ENCODE measurements at regions not wholly inside any gene's neighbourhood (a gene's known extent, or its start where the extent isn't known, plus 50 kb on each side); places are given as distances from the start of the nearest gene placed in this dataset.

DNA sequence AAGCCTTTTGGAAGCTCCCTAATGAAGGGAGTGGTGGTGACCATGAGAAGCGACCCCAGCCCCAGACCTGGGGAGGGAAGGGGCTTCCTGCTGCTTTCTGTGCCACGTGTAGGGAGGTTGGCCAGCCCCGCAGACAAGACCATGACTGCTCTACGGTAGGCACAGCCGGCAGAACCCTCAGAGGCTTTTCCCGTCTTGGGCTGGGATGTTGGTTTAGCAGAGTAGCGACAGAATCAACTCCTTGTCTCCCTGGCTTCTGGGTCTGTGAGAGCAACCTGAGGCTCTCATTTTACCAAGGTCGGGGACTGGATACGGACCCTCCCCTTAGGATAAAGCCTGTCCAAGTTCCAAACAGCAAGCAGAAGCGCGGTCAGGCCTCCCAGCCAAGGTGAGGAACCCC lies 123.3 kb downstream of the AXIN2 start:
- Histone ChIP-seq H3K4me2 (ENCODE audit: insufficient read depth, low read length) (no peak overlapping the region), H4K20me1 (ENCODE audit: insufficient read depth, low read length) (no peaks in the 10 kb centered on the region), H3K79me2 (ENCODE audit: insufficient read depth, low read length) (no peaks in the 10 kb centered on the region), H3K4me1 (ENCODE audit: insufficient read depth, low read length) (peaks cover 13% of the 10 kb centered on the region), H2AFZ (ENCODE audit: low read depth, low read length) (no peak overlapping the region), H3K9ac (ENCODE audit: low read depth, low read length) (no peak overlapping the region), H3K9me3 (ENCODE audit: insufficient read depth, low read length, severe bottlenecking) (no peaks in the 10 kb centered on the region), H3K4me3 (ENCODE audit: low read depth in 1 of 2, low read length in 2 of 2) (no peak overlapping the region), H3K27me3 (ENCODE audit: insufficient read depth, low read length, poor library complexity) (peaks cover 7% of the 10 kb centered on the region), H3K36me3 (ENCODE audit: insufficient read depth, low read length) (no peaks in the 10 kb centered on the region), H3K27ac (ENCODE audit: low read length) (no peak overlapping the region)
- DNase-seq (no peak), ATAC-seq (ENCODE audit: insufficient read depth, low read depth) (no peak)
- no peak for TF ChIP-seq EZH2 (IDR thresholded peaks at IDR 0.05; ENCODE audit: borderline replicate concordance, low read depth, low read length, severe bottlenecking)
- TF ChIP-seq, protein P1, sequence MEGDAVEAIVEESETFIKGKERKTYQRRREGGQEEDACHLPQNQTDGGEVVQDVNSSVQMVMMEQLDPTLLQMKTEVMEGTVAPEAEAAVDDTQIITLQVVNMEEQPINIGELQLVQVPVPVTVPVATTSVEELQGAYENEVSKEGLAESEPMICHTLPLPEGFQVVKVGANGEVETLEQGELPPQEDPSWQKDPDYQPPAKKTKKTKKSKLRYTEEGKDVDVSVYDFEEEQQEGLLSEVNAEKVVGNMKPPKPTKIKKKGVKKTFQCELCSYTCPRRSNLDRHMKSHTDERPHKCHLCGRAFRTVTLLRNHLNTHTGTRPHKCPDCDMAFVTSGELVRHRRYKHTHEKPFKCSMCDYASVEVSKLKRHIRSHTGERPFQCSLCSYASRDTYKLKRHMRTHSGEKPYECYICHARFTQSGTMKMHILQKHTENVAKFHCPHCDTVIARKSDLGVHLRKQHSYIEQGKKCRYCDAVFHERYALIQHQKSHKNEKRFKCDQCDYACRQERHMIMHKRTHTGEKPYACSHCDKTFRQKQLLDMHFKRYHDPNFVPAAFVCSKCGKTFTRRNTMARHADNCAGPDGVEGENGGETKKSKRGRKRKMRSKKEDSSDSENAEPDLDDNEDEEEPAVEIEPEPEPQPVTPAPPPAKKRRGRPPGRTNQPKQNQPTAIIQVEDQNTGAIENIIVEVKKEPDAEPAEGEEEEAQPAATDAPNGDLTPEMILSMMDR (IDR thresholded peaks at IDR 0.05; ENCODE audit: borderline replicate concordance, extremely low read depth, low read length, poor library complexity, severe bottlenecking), result no peak

DNA sequence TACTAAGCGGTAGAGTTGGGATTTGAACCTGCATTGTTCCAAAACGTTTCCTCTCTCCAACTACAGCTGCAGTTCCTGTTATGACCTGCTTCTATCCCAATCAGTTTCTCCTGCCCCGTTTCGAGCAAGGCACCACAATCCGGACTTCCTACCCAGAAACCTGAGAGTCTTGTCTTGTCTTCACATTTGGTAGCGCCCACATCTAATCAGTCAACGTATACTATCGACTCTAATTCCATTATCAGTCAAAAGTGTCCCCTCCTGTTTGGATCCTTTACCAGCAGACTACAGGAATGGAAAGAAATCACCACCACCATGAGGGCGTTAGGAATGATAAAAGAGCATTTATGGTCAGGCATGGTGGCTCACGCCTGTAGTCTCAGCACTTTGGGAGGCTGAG lies 124.6 kb downstream of the AXIN2 start:
- Histone ChIP-seq H3K27ac (ENCODE audit: low read length) (no peak overlapping the region), H3K4me1 (ENCODE audit: insufficient read depth, low read length) (peaks cover 15% of the 10 kb centered on the region), H3K27me3 (ENCODE audit: insufficient read depth, low read length, poor library complexity) (peaks cover 5% of the 10 kb centered on the region), H3K9ac (ENCODE audit: low read depth, low read length) (no peak overlapping the region), H3K79me2 (ENCODE audit: insufficient read depth, low read length) (no peaks in the 10 kb centered on the region), H3K36me3 (ENCODE audit: insufficient read depth, low read length) (no peaks in the 10 kb centered on the region), H3K9me3 (ENCODE audit: insufficient read depth, low read length, severe bottlenecking) (no peaks in the 10 kb centered on the region), H3K4me3 (ENCODE audit: low read depth in 1 of 2, low read length in 2 of 2) (no peak overlapping the region), H4K20me1 (ENCODE audit: insufficient read depth, low read length) (no peaks in the 10 kb centered on the region), H2AFZ (ENCODE audit: low read depth, low read length) (no peak overlapping the region), H3K4me2 (ENCODE audit: insufficient read depth, low read length) (no peak overlapping the region)
- TF ChIP-seq, protein P1 (IDR thresholded peaks at IDR 0.05; ENCODE audit: borderline replicate concordance, extremely low read depth, low read length, poor library complexity, severe bottlenecking), result no peak
- TF ChIP-seq EZH2 (IDR thresholded peaks at IDR 0.05; ENCODE audit: borderline replicate concordance, low read depth, low read length, severe bottlenecking), result no peak
- no peak for ATAC-seq (ENCODE audit: insufficient read depth, low read depth)
- no peak for DNase-seq

DNA sequence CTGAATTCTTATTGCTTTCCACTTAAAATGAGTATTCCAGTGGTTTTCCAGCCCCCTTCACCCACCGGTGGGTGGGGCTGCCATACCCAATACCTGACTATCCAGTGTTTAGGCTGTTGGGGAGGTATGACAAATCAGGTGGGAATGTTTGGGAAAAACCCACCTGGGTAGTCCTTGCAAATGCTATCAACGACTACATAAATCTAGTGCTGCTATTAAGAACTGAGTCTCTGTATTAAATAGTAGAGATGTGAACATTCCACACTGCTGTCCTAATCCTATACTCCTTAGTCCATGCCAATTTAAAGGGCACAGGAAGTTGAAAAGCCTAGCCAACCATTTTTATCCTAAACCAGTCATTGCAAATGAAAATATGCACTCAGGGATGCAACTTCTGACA lies 126.6 kb downstream of the AXIN2 start:
- Histone ChIP-seq H3K27me3 (ENCODE audit: insufficient read depth, low read length, poor library complexity) (peaks cover 5% of the 10 kb centered on the region), H4K20me1 (ENCODE audit: insufficient read depth, low read length) (no peaks in the 10 kb centered on the region), H2AFZ (ENCODE audit: low read depth, low read length) (no peak overlapping the region), H3K27ac (ENCODE audit: low read length) (no peak overlapping the region), H3K9ac (ENCODE audit: low read depth, low read length) (no peak overlapping the region), H3K79me2 (ENCODE audit: insufficient read depth, low read length) (no peaks in the 10 kb centered on the region), H3K4me1 (ENCODE audit: insufficient read depth, low read length) (peaks cover 15% of the 10 kb centered on the region), H3K36me3 (ENCODE audit: insufficient read depth, low read length) (no peaks in the 10 kb centered on the region), H3K9me3 (ENCODE audit: insufficient read depth, low read length, severe bottlenecking) (no peaks in the 10 kb centered on the region), H3K4me2 (ENCODE audit: insufficient read depth, low read length) (no peak overlapping the region), H3K4me3 (ENCODE audit: low read depth in 1 of 2, low read length in 2 of 2) (no peak overlapping the region)
- TF ChIP-seq EZH2 (IDR thresholded peaks at IDR 0.05; ENCODE audit: borderline replicate concordance, low read depth, low read length, severe bottlenecking), result no peak
- TF ChIP-seq, protein P1 (IDR thresholded peaks at IDR 0.05; ENCODE audit: borderline replicate concordance, extremely low read depth, low read length, poor library complexity, severe bottlenecking), result no peak
- DNase-seq (no peak), ATAC-seq (ENCODE audit: insufficient read depth, low read depth) (no peak)

DNA sequence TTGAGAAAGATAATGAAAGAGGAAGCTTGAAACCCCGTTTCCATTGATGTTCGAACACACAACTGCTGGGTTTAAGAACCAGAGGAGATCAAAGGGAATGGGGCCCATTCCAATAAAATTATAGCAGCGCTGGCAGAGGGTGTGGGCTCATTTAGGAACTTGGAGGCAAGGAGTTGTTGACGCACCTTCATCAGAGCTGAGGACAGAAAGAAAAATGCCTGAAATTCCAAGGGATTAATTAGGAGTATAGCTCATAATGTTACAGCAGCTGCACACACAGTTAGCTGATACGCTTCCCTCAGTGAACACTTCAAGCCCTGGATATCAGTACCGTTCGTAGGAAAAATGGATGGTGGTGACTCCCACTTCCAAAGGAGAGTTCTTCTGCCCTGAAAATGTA lies 127.2 kb downstream of the AXIN2 start:
- 0 out of 3 replicates have a peak, but pooled peaks have one; percentile 39 for ATAC-seq (ENCODE audit: insufficient read depth, low read depth)
- Histone ChIP-seq H3K79me2 (ENCODE audit: insufficient read depth, low read length) (no peaks in the 10 kb centered on the region), H4K20me1 (ENCODE audit: insufficient read depth, low read length) (no peaks in the 10 kb centered on the region), H3K4me2 (ENCODE audit: insufficient read depth, low read length) (peak overlapping the region; percentile 52; the same call in 1 of the 2 replicates), H3K27me3 (ENCODE audit: insufficient read depth, low read length, poor library complexity) (peaks cover 5% of the 10 kb centered on the region), H3K9me3 (ENCODE audit: insufficient read depth, low read length, severe bottlenecking) (no peaks in the 10 kb centered on the region), H3K36me3 (ENCODE audit: insufficient read depth, low read length) (no peaks in the 10 kb centered on the region), H3K27ac (ENCODE audit: low read length) (no peak overlapping the region), H3K9ac (ENCODE audit: low read depth, low read length) (no peak overlapping the region), H3K4me1 (ENCODE audit: insufficient read depth, low read length) (peaks cover 15% of the 10 kb centered on the region), H2AFZ (ENCODE audit: low read depth, low read length) (no peak overlapping the region), H3K4me3 (ENCODE audit: low read depth in 1 of 2, low read length in 2 of 2) (no peak overlapping the region)
- DNase-seq, result no peak
- TF ChIP-seq, protein P1 (IDR thresholded peaks at IDR 0.05; ENCODE audit: borderline replicate concordance, extremely low read depth, low read length, poor library complexity, severe bottlenecking), result no peak
- TF ChIP-seq EZH2 (IDR thresholded peaks at IDR 0.05; ENCODE audit: borderline replicate concordance, low read depth, low read length, severe bottlenecking), result no peak

All from DND-41 (cell line).